Urinary bladder (tissue), 3 donors: ENCODE measurements at regions not wholly inside any gene's neighbourhood (a gene's known extent, or its start where the extent isn't known, plus 50 kb on each side); places are given as distances from the start of the nearest gene placed in this dataset.

Experiments
- DNase-seq: peaks from one replicate; pipeline ENCODE4 v3.0.0-alpha.2; 2015; ENCODE audit errors: extremely low spot score
- H3K27ac ChIP-seq: one replicate; pipeline ENCODE4 v1.5.1; 2013; ENCODE audit warnings: low read depth, mild to moderate bottlenecking, moderate library complexity
- H3K36me3 ChIP-seq: one replicate; pipeline ENCODE4 v1.6.1; 2013; ENCODE audit warnings: mild to moderate bottlenecking, moderate library complexity; ENCODE audit not compliant: insufficient read depth
- H3K4me1 ChIP-seq: one replicate; pipeline ENCODE4 v1.6.1; 2013; ENCODE audit warnings: mild to moderate bottlenecking, moderate library complexity; ENCODE audit not compliant: insufficient read depth
- H3K4me3 ChIP-seq: one replicate; pipeline ENCODE4 v1.5.1; 2013; ENCODE audit warnings: low read depth, low read length
- WGBS: extraction: QIAGEN DNeasy Blood & Tissue Kit; methylation state at CpG from one replicate; pipeline ENCODE4 v1.1.7; 2013; 5-methylcytosine and 5-hydroxymethylcytosine counted together
- donor health status: healthy with polysubstance abuse.
- donor health status: healthy.

- no peaks in the 10 kb centered on the region for H3K36me3 ChIP-seq
- H3K4me1 ChIP-seq = no peaks in the 10 kb centered on the region
- DNase-seq = no peak
- H3K4me3 ChIP-seq = no peak overlapping the region
- H3K27ac ChIP-seq = no peak overlapping the region
- WGBS = 67% methylated on average over 2 of the region's 2 CpGs
Observed at GRCh38 chr2:104046466-104046865, 807.4 kb upstream of the POU3F3 start.

GRCh38 chr2:104047516-104047915 lies 806.4 kb upstream of the POU3F3 start:
- no peak overlapping the region for H3K4me3 ChIP-seq
- H3K27ac ChIP-seq = no peak overlapping the region
- 72% methylated on average over 10 of the region's 10 CpGs for WGBS
- DNase-seq = no peak
- no peaks in the 10 kb centered on the region for H3K36me3 ChIP-seq
- no peaks in the 10 kb centered on the region for H3K4me1 ChIP-seq

- Histone ChIP-seq H3K27ac (no peak overlapping the region), H3K4me1 (no peaks in the 10 kb centered on the region), H3K4me3 (no peak overlapping the region), H3K36me3 (no peaks in the 10 kb centered on the region)
- 45% methylated on average over 4 of the region's 4 CpGs for WGBS
- no peak for DNase-seq
Observed at GRCh38 chr2:104049438-104049837, 804.5 kb upstream of the POU3F3 start.

- Histone ChIP-seq H3K4me3 (no peak overlapping the region), H3K36me3 (no peaks in the 10 kb centered on the region), H3K27ac (no peak overlapping the region), H3K4me1 (no peaks in the 10 kb centered on the region)
- WGBS = 55% methylated on average over 5 of the region's 5 CpGs
- DNase-seq = no peak
Observed at GRCh38 chr2:104049981-104050380, 803.9 kb upstream of the POU3F3 start.

- Histone ChIP-seq H3K36me3 (no peaks in the 10 kb centered on the region), H3K4me1 (no peaks in the 10 kb centered on the region), H3K4me3 (no peak overlapping the region), H3K27ac (no peak overlapping the region)
- WGBS = 69% methylated on average over 5 of the region's 5 CpGs
- no peak for DNase-seq
Observed at GRCh38 chr2:104050656-104051242, 803.2 kb upstream of the POU3F3 start.

- WGBS = 90% methylated on average over 6 of the region's 6 CpGs
- H3K36me3 ChIP-seq = no peaks in the 10 kb centered on the region
- H3K4me3 ChIP-seq = no peak overlapping the region
- DNase-seq = no peak
- no peaks in the 10 kb centered on the region for H3K4me1 ChIP-seq
- no peak overlapping the region for H3K27ac ChIP-seq
Observed at GRCh38 chr2:104051766-104052165, 802.1 kb upstream of the POU3F3 start.

- H3K27ac ChIP-seq = no peak overlapping the region
- WGBS = 44% methylated on average over 5 of the region's 5 CpGs
- DNase-seq = no peak
- no peaks in the 10 kb centered on the region for H3K4me1 ChIP-seq
- no peaks in the 10 kb centered on the region for H3K36me3 ChIP-seq
- H3K4me3 ChIP-seq = no peak overlapping the region
Observed at GRCh38 chr2:104052356-104052755, 801.6 kb upstream of the POU3F3 start.

- no peak overlapping the region for H3K27ac ChIP-seq
- no peak for DNase-seq
- WGBS = 82% methylated on average over 1 of the region's 1 CpG
Observed at GRCh38 chr2:104056451-104056850, 797.5 kb upstream of the POU3F3 start.

GRCh38 chr2:104068665-104069064 lies 785.2 kb upstream of the POU3F3 start:
- no peak for DNase-seq
- Histone ChIP-seq H3K4me3 (no peak overlapping the region), H3K4me1 (no peaks in the 10 kb centered on the region), H3K36me3 (no peaks in the 10 kb centered on the region), H3K27ac (no peak overlapping the region)
- WGBS = 71% methylated on average over 2 of the region's 2 CpGs

More at GRCh38 chr2:104056451-104056850, 797.5 kb upstream of the POU3F3 start:
- Histone ChIP-seq H3K4me1 (no peaks in the 10 kb centered on the region), H3K4me3 (no peak overlapping the region), H3K36me3 (no peaks in the 10 kb centered on the region)

GRCh38 chr2:104077573-104077972 lies 776.3 kb upstream of the POU3F3 start:
- WGBS = 86% methylated on average over 4 of the region's 4 CpGs
- Histone ChIP-seq H3K4me3 (no peak overlapping the region), H3K4me1 (no peaks in the 10 kb centered on the region), H3K27ac (no peak overlapping the region), H3K36me3 (no peaks in the 10 kb centered on the region)
- DNase-seq = no peak

GRCh38 chr2:104078431-104079157 lies 775.3 kb upstream of the POU3F3 start:
- WGBS = 88% methylated on average over 9 of the region's 9 CpGs
- no peak for DNase-seq
- H3K27ac ChIP-seq = no peak overlapping the region
- no peaks in the 10 kb centered on the region for H3K36me3 ChIP-seq
- no peaks in the 10 kb centered on the region for H3K4me1 ChIP-seq
- H3K4me3 ChIP-seq = no peak overlapping the region

- no peak overlapping the region for H3K27ac ChIP-seq
- no peaks in the 10 kb centered on the region for H3K4me1 ChIP-seq
- 95% methylated on average over 5 of the region's 5 CpGs for WGBS
- H3K4me3 ChIP-seq = no peak overlapping the region
- DNase-seq = no peak
- no peaks in the 10 kb centered on the region for H3K36me3 ChIP-seq
Observed at GRCh38 chr2:104088745-104089144, 765.2 kb upstream of the POU3F3 start.

GRCh38 chr2:104090407-104090806 lies 763.5 kb upstream of the POU3F3 start:
- H3K27ac ChIP-seq = no peak overlapping the region
- no peaks in the 10 kb centered on the region for H3K4me1 ChIP-seq
- WGBS = 86% methylated on average over 6 of the region's 6 CpGs
- no peak overlapping the region for H3K4me3 ChIP-seq
- H3K36me3 ChIP-seq = no peaks in the 10 kb centered on the region
- DNase-seq = no peak

- no peaks in the 10 kb centered on the region for H3K4me1 ChIP-seq
- no peaks in the 10 kb centered on the region for H3K36me3 ChIP-seq
- H3K4me3 ChIP-seq = no peak overlapping the region
- H3K27ac ChIP-seq = no peak overlapping the region
- no peak for DNase-seq
Observed at GRCh38 chr2:104091894-104092293, 762.0 kb upstream of the POU3F3 start.
